ENCODE measurements at regions not wholly inside any gene's neighbourhood (a gene's known extent, or its start where the extent isn't known, plus 50 kb on each side); places are given as distances from the start of the nearest gene placed in this dataset.

DNA sequence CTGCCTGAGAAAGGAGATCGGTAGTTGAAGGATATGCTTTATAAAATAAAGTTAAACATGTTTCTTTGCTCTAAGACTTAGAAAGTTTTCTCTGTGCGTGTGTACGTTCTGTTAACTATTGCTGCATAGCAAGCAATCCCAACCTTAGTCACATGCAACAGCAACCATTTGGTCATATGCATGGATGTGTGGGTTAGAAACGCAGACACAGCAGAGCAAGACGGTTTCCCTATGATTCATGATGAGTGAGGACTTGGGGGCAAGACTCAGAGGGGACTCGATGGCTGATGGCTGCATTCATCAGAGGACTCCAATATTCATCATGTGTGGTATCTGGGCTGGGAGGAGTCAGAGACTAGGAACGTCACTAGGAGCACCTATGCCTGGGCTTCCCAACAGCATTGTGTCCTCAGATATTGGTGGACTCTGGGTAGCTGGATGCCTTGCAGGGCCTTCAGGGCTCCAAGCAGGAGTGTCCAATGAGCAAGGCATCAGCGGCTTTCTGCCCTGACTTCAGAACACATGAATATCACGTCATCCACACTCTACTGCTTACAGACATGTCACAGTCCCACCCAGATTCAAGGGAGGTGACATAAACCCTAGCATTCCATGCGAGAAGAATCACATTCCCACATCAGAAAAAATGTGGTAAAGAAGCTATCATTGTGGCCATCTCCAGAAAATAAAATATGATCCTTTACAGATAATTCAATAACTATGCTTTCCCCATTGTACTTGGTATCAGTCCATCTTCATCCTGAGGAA, 731.2 kb downstream of the TNS3 start:
- DNase-seq, result no peak

DNA sequence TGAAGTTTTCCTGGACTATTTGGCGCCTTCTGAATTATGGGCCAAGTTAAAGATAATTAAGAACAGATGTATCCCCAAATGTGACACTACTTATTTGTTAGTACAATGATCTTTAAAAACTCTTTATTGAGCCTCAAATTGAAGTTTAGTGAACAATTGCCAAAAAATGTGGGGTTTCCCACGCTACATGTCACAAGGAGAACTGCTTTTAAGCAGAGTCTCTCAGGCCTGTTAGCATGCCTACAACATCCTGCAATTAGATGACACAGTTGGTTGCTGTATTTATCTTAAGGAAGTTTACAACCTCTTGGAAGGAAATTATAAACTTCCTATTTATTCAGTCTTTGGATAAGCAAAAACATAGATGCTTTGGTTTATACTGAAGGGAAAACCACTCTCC, 733.0 kb downstream of the TNS3 start:
- DNase-seq, result no peak

DNA sequence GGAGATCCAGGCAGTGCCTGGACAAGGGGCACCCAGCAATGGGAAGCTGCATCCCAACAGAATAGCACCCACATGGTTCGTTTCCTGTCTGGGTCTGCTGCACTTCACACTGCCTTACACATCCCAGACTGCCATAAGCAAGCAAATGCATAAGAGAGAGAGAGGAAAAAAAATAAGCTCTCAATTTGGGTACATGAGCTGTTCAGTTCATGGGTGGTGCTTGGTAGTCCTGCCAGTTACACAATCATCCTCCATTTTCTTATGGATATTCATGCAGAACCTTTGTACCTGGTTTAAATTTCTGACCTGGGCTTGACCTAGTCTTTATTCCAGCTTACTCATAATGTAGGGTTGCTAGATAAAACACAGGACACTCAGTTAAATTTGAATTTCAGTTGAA, 733.6 kb downstream of the TNS3 start:
- no peak for DNase-seq

DNA sequence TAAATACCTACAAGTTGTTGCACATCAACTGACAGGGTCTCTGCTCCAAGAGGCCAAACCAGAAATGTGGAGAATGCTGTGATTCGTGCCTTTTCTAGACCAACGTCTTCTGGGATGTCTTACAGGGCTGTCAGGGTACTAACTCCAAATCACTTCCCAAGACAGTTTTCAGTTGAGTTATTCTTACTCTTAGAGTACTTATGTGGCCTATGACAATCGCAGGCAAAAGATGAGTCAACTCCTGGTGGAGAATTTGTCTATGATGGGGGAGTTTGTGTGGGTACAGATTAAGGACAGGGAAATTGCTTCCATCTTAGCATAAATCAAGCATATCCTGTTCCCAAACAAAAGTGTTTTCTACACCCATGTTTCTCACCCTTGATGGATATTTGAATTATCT, 734.8 kb downstream of the TNS3 start:
- no peak for DNase-seq

DNA sequence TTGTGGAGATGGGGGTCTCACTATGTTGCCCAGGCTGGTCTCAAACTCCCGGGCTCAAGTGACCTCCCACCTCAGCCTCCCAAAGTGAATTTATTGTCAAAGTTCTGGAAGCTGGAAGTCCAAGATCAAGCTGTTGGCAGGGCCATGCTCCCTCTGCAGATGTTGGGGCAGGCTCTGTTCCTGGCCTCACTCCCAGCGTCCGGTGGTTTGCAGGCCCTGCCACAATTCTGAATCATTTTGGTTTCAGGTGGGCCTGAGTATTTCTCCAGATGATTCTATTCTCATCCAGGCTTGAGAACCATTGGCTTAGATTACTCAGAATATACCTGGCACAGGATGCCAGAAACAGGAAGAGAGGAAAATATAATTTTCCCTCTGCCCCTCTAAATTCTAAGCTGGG, 737.4 kb downstream of the TNS3 start:
- no peak for DNase-seq

DNA sequence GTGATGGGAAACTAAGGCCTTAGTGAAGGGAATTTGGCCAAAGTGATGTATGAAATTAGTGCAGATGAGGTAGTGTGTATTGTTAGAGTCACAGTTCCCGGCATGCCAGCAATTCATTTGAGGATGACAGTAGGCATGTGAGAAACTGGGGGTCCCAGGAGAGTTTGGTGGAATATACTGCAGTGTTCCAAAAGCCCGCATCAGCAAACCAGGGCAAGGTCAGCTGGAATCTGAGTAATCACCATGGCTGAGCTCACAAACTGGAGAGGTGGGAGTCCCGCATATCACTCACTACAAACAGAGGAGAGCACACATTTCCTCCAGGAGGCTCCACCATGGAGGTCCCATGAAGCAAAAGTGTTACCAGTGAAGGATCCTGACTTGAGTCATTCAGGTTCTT, 740.7 kb downstream of the TNS3 start:
- no peak for DNase-seq

DNA sequence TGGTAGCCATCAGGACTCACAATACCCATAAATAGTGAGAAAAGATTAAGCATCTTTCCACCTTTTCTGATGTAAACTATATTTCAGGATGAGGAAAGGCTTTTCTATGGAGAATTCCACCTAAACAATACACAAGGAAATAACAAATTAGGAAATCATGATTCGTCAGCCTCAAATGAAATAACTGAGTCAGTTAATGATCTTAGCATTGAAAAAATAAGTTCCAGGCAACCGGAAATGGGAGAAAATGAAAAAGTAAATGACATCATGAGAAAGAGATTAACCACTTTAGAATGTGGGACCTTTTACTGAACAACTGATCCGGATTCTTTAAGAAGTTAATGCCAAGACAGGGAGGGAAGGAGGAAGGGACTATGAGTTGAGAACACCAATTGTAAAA, 742.3 kb downstream of the TNS3 start:
- DNase-seq, result no peak

DNA sequence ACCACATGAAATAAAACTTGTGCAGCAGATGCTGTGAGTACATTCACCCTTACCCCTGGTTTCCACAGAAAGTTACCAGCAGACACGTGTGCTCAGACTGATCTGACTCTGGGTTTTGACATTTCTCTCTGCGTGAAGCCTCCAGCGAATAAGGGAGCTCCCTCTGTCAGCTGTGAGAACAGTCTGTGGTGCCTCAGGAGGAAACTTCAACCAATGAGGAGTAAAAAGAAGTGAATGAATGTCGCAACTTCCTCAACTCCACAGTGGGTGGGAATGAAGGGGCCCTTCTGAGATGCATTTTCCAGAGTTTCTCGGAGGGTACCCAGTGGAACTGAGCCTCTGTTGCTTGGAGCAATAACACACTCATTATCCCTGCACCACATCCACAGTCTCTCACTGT, 743.4 kb downstream of the TNS3 start:
- no peak for DNase-seq

DNA sequence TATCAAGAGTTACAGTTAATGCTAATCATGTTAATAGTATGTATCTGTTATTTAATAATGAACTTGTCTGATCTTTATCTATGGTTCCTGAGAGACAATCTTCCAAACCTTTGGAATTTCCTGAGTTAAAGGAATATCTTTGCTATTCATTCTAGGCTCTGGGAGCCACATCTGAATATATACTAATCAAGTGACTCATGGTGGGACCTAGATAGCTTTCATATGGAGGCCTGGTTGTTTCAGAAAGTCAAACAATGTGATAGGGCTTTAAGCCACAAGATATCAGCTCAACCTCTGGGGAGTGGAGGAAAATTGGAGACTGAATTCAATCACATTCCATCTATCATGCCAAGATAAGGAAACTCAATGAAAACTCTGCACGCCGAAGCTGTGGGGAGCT, 746.4 kb downstream of the TNS3 start:
- DNase-seq, result no peak

DNA sequence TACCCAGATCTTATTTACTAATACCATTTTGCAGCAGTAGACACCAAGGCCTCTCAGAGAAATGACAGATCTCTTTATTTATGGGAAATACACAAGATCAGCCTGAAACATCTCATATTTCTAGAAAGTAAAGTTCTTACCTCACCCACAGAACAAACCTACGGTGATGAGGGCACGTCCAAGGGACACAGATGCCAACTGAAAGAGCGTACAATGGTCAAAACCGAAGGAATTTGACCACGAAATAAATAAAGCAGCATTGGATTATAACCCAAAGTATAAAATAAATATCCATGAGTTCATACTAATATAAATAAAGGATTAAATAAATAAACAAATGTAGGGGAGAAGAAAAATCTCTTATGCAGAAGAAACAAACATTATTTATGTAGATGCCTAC, 747.0 kb downstream of the TNS3 start:
- DNase-seq, result no peak

DNA sequence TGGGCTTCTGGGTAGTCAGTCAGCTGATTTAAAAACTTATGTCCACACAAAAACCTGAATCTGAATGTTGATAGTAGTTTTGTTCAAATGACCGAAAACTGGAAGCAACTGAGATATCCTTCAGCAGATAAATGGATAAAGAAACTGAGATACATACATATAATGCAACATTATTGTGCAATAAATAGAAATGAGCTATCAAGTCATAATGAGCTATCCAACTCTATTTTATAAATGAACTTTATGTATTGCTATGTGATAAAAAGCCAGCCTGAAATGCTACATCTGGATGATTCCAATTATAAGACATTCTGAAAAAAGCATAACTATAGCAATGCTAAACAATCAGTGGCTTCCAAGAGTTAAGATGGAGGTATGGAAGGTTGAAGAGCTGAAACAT, 748.7 kb downstream of the TNS3 start:
- DNase-seq, result no peak

DNA sequence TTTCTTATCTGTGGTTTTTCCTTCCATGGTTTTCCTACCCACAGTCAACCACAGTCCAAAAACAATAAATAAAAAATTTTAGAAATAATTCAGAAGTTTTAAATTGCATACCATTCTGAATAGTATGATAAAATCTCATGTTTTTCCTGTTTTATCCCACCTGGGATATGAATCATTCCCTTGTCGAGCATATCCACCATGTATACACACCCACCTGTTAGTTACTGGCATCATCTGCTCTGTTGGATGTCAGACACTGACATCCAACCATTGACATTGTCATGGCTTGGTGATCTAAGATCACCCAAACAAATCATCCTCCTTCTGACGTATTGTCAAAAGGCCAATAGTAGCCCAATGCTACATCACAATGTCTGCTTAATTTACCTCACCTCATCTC, 749.8 kb downstream of the TNS3 start:
- DNase-seq, result no peak

DNA sequence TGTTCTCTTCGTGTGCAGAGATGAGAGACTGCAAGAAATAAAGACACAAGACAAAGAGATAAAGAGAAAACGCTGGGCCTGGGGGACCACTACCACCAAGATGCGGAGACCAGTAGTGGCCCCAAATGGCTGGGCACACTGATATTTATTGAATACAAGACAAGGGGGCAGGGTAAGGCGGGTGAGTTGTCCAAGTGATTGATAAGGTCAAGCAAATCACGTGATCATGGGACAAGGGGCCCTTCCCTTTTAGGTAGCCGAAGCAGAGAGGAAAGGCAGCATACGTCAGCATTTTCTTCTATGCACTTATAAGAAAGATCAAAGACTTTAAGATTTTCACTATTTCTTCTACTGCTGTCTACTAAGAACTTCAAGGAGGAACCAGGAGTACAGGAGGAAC, 762.1 kb downstream of the TNS3 start:
- no peak for DNase-seq

DNA sequence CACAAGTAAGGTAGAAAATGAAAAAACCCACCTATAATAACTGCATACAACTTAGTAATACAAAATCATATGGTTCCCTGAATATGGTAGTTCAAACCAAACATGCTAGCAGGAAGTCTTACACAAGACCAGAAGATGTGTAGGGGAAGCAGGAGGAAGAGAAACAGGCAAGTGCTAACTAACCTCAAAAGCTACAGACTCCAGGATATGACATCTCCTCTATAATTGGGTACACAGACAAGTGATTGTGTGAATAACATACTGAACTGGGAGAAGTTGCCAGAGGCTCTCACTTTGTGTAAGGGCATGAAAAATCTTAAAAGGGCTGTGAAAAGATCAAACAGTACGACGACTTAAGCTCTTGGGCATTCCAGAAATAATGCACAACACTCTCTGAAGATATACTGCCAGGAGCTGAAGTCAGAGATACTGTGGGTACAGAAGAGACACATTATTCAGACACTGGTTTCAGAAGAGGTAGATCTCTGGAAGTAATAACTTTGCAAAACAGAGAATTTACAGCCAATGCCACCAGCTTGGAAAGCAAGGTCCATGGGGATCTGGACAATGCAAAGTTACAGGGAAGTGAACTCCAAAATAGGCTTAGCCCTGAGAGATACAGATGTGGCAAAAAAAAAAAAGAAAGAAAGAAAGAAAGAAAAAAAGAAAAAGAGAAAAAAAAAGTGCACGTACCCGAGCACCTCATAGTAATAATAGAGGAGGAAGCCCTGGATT, 767.2 kb downstream of the TNS3 start:
- no peak for DNase-seq

DNA sequence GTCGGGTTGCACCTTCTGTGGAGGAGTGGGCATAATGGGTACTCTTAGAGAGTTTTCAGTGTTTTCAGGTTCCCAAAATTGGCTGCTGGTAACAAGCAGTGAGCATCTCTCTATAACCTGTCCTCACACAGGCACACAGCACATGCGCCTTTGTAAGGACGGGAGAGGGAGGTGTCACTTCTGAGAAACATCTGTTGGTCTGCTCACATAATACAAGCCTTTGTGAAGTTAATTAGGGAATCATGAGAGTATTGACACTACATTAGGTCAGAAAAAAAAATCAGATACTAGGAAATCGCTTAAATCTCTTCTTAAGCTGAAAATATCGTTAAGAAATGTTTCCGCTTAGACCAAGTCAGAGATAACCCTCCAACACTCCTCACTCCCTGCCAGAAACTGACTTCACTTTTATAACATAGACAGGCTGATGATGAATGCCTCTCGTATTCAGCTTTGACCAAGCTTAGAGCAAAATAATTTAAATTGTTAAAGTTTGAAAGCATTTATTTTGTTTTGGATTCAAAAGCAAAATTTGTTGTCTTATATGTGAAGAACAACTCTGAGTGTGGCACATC, 769.7 kb downstream of the TNS3 start:
- DNase-seq, result no peak

DNA sequence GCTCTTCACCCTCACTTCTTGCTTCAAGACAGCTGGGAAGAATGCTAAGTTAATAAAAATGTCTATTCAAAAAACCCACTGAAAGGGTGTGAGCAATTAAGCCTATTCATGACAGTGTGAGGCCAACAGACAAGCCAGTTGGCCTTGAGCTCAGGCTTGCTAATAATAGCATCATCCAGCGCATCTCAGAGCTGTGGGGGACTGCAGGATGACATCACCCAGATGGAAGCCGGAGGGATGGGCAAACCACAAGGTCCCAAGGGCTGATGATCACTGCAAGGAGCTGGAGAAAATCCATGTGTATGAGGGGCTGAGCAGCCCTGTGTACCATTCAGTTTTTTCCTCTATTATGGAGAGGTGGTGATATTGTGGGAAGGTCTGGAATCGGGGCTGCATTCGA, 770.4 kb downstream of the TNS3 start:
- no peak for DNase-seq

DNA sequence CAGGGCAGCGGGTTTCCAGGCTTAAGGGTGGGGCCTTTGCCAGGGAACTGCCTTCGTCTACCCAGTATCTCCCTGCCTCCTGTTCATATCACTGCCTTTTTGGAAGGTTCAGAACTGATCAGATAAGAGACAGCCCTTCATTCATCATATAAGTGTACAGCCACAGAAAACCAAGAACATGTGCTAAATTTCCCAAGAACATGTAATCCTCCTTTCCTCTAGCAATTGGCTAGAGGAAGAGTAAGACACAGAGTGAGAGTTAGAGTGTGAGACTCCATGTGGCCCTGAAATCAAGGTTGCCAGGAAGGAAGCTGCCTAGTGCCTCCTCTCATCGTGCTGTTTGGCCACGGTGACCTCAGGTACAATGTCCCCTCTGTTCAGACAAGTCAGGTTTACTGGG, 770.9 kb downstream of the TNS3 start:
- DNase-seq, result no peak

DNA sequence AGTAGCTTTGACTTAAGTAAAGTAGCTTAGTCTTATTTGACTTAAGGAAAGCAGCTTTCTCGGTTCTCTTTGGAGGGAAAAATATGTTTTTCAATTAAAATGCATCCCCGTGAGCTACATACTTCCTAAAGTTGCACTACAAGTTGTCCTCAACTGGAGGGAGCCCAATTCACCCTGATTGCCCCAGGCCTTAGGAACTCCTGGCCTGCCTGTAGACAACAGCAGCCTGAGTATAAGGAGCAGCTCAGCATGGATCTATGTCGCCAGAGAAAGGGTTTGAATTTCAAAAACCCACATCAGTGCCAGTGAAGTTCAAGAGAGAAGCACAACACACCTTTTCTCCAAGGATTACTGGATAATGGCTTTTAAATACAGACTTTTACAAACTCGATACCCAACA, 772.0 kb downstream of the TNS3 start:
- DNase-seq, result no peak

DNA sequence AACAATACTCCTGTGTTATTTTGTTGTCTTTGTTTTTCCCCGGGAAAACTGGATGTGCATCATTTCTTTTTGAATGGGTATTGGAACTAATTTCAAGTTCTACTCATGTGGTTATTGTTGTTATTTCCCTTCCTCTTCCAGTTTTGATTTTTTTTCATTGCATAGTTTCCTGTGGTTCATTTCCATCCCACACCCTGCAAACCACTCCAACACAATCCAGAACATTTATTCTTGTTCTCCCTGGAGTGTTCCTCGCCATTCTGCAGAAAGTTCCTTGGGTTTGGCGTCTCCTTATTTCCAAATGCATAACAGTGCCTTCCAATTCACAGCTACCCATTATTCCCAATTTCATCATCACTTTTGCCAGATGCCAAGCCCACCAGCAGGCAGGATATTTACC, 775.1 kb downstream of the TNS3 start:
- no peak for DNase-seq

DNA sequence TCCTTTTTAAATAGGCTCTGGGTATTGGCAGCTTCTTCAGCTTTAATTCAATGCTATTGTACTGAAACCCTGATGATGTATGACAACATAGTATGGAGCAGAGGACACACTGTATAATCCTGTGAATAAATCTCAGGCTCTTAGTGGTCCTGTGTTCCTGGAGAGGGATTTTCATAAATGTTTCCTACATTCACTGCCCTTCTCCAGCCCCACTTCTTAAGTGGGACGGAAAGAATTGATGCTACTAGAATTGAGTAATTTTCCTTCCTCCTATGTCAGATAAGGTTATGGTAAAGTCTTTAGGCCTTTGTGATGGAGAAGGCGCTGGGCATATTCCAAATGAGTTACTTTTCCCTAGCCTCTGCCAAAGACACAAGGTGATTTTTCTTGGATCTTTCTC, 779.4 kb downstream of the TNS3 start:
- DNase-seq, result no peak

DNA sequence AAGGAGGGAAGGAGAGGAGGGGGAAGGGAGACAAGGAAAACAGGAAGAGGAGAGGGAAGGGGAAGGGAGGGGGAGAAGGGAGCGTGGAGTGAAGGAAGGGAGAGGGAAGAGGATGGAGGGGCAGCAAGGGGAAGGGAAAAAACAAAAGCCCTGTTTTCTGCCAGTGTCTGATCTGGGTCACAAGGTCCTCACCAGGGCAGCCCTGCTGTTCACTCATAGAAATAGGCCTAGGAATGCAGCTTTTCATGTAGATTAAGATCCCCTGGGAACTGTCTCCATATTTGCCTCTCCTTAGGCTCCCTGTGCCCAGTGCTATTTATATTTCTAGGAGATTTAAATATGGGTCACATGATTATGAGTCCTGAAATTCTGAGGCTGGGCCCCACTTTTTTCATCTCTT, 790.7 kb downstream of the TNS3 start:
- no peak for DNase-seq

DNA sequence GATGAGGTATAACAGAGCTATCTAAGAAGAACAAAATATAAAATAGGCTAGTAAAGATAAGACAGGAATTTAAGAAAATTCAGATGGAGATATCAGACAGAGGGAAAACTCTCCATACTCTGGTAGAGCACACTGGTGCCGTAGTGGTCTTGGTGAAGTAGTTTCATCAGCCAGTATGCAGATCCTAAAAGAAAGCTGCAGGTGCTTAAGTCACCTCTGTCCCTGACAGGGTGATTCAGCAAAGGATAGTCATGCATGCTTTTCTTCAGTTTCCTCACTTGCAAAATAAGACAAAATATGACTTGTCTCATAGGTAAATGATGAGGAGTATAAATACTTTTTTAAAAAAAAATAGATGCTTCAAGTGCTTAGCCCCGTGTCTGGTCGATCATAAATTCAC, 794.9 kb downstream of the TNS3 start:
- DNase-seq, result no peak

DNA sequence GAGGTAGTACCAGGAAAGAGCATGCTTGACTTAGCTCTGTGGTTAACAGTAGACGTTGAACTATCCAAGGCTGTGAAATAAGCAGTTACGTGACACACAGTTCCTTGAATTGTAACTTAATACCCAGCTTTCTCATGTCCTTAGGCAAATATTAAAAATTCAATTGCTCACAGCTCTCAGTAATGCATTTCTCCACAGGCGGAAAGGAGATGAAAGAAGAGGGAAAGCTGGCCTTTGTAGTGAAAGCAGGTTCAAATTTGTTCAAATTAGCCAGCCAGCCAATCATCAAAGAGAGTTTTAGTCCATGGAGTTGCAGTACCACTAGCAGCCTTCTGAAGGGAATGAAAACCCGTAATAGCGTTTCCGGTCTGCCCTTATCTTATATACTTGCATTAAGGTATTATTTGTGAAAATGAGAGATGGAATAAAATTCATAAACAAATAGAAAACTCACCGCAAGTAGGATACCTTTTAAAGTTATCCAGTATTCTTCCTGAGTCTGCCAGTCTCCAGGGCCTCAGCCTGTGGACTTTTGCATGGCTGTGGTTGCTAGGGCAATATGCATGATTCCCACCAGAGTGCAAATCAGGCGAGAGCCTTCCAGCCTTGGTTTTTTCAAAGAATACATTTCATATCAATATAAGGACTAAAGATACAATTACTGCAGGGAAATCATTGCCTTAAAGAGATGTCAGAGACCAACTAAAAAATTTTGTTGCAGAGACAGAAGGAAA, 795.5 kb downstream of the TNS3 start:
- no peak for DNase-seq

DNA sequence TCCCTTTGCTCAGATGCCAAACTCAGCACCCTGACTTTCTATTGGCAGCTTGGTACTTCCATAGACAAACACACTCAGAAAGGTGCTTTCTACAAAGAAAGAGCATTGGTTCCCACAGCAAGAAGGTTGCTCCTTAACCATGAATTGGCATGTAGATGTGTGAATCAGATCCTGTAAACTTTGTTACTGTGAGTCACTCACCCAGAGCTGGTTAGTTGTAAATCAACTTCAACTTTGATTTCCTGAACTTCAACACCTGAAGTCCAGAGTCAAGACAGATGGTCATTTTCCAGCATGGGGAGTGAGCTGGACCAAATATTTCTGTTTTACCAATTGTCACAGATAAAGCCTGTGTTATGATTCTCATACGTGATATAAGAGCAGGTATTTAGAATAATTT, 797.2 kb downstream of the TNS3 start:
- DNase-seq, result no peak
